DND-41 (cell line): ENCODE measurements at regions not wholly inside any gene's neighbourhood (a gene's known extent, or its start where the extent isn't known, plus 50 kb on each side); places are given as distances from the start of the nearest gene placed in this dataset.

Source experiments
- CTCF ChIP-seq: IDR thresholded peaks from 2 replicates; pipeline ENCODE4 v1.5.1; 2012; ENCODE audit warnings: borderline replicate concordance, low read length, moderate library complexity, mild to moderate bottlenecking; ENCODE audit not compliant: poor library complexity, severe bottlenecking; ENCODE audit errors: extremely low read depth
- EZH2 ChIP-seq: IDR thresholded peaks from 3 replicates; pipeline ENCODE4 v1.6.1; 2012; ENCODE audit warnings: borderline replicate concordance, low read depth, mild to moderate bottlenecking, moderate library complexity, low read length, inconsistent platforms; ENCODE audit not compliant: severe bottlenecking

DNA sequence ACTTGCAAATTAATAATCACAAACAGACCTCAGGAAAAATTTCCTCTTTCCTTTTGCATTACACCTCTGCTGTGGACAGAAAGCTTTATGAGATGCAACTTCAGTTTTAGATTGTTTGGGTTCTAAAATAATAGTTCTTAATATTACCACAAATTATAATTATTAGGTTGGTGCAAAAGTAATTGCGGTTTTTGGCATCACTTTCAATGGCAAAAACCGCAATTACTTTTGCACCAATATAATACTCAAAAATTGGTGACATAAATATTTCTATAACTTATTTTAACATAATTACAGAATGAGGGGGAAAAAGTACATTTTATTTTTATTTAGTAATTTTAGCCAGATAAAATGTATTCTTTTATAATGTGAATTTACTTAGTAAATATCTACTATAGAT is 804.4 kb upstream of the FAM98A start:
- no peak for TF ChIP-seq CTCF
- TF ChIP-seq EZH2 = no peak
